ENCODE measurements at regions not wholly inside any gene's neighbourhood (a gene's known extent, or its start where the extent isn't known, plus 50 kb on each side); places are given as distances from the start of the nearest gene placed in this dataset.

- no peak overlapping the region for H3K27ac ChIP-seq
- no peaks in the 10 kb centered on the region for H3K4me1 ChIP-seq
- intact Hi-C loops (cut with DNase I), result no loop called here
- H3K36me3 ChIP-seq, result no peaks in the 10 kb centered on the region
- H3K4me3 ChIP-seq, result no peak overlapping the region
- no peaks in the 10 kb centered on the region for H3K9me3 ChIP-seq
- no peak for TF ChIP-seq POLR2A (IDR thresholded peaks at IDR 0.05)
- DNase-seq (ENCODE audit: extremely low spot score in 2 of 2), result no peak
- H3K27me3 ChIP-seq, result no peaks in the 10 kb centered on the region
Observed at GRCh38 chr16:73553941-73554660, 506.2 kb upstream of the ZFHX3 start.

GRCh38 chr16:73549984-73550631, 502.2 kb upstream of the ZFHX3 start:
- H3K9me3 ChIP-seq, result no peaks in the 10 kb centered on the region
- no peaks in the 10 kb centered on the region for H3K4me1 ChIP-seq
- no peak overlapping the region for H3K4me3 ChIP-seq
- H3K27ac ChIP-seq, result no peak overlapping the region
- TF ChIP-seq POLR2AphosphoS5 (IDR thresholded peaks at IDR 0.05; ENCODE audit: insufficient read depth in 1 of 2, low read depth in 1 of 2) (no peak), POLR2A (IDR thresholded peaks at IDR 0.05) (no peak), CTCF (IDR thresholded peaks at IDR 0.05) (no peak)
- intact Hi-C loops (cut with DNase I), result no loop called here
- H3K36me3 ChIP-seq, result no peaks in the 10 kb centered on the region
- no peak for DNase-seq (ENCODE audit: extremely low spot score in 2 of 2)
- H3K27me3 ChIP-seq, result peaks cover 3% of the 10 kb centered on the region

GRCh38 chr16:73547552-73548403, 499.9 kb upstream of the ZFHX3 start:
- intact Hi-C loops (cut with DNase I), result no loop called here
- Histone ChIP-seq H3K9me3 (no peaks in the 10 kb centered on the region), H3K4me1 (no peaks in the 10 kb centered on the region), H3K4me3 (no peak overlapping the region), H3K27me3 (peaks cover 3% of the 10 kb centered on the region), H3K36me3 (no peaks in the 10 kb centered on the region), H3K27ac (no peak overlapping the region)
- TF ChIP-seq POLR2AphosphoS5 (IDR thresholded peaks at IDR 0.05; ENCODE audit: insufficient read depth in 1 of 2, low read depth in 1 of 2), result no peak
- no peak for TF ChIP-seq POLR2A (IDR thresholded peaks at IDR 0.05)
- no peak for TF ChIP-seq CTCF (IDR thresholded peaks at IDR 0.05)
- no peak for DNase-seq (ENCODE audit: extremely low spot score in 2 of 2)

- DNase-seq (ENCODE audit: extremely low spot score in 2 of 2), result no peak
- TF ChIP-seq CTCF (IDR thresholded peaks at IDR 0.05), result no peak
- no peak for TF ChIP-seq POLR2AphosphoS5 (IDR thresholded peaks at IDR 0.05; ENCODE audit: insufficient read depth in 1 of 2, low read depth in 1 of 2)
- TF ChIP-seq POLR2A (IDR thresholded peaks at IDR 0.05), result no peak
- no peak overlapping the region for H3K4me3 ChIP-seq
- intact Hi-C loops (cut with DNase I), result no loop called here
- H3K4me1 ChIP-seq, result no peaks in the 10 kb centered on the region
- no peak overlapping the region for H3K27ac ChIP-seq
- peaks cover 3% of the 10 kb centered on the region for H3K27me3 ChIP-seq
- H3K36me3 ChIP-seq, result no peaks in the 10 kb centered on the region
- H3K9me3 ChIP-seq, result no peaks in the 10 kb centered on the region
Observed at GRCh38 chr16:73546341-73546845, 498.5 kb upstream of the ZFHX3 start.

- Histone ChIP-seq H3K4me1 (no peaks in the 10 kb centered on the region), H3K9me3 (no peaks in the 10 kb centered on the region), H3K27ac (no peak overlapping the region), H3K36me3 (no peaks in the 10 kb centered on the region), H3K27me3 (peaks cover 3% of the 10 kb centered on the region), H3K4me3 (no peak overlapping the region)
- DNase-seq (ENCODE audit: extremely low spot score in 2 of 2), result no peak
- TF ChIP-seq POLR2AphosphoS5 (IDR thresholded peaks at IDR 0.05; ENCODE audit: insufficient read depth in 1 of 2, low read depth in 1 of 2), result no peak
- TF ChIP-seq CTCF (IDR thresholded peaks at IDR 0.05), result no peak
- no peak for TF ChIP-seq POLR2A (IDR thresholded peaks at IDR 0.05)
- intact Hi-C loops (cut with DNase I), result no loop called here
Observed at GRCh38 chr16:73545755-73546154, 497.8 kb upstream of the ZFHX3 start.

Data from vagina (tissue), 2 donors.